HK-2 (cell line): ENCODE measurements at regions not wholly inside any gene's neighbourhood (a gene's known extent, or its start where the extent isn't known, plus 50 kb on each side); places are given as distances from the start of the nearest gene placed in this dataset.

Experiments used
- DNase-seq: peaks from one replicate; pipeline ENCODE4 v3.0.0-alpha.2; 2018; ENCODE audit not compliant: unreplicated experiment

- no peak for DNase-seq
Measured at GRCh38 chr15:46644501-46645481, 1010.0 kb downstream of the SQOR start.

- no peak for DNase-seq
Measured at GRCh38 chr15:46646490-46646889, 1011.7 kb downstream of the SQOR start.

GRCh38 chr15:46647046-46647445 is 1012.2 kb downstream of the SQOR start:
- DNase-seq, result no peak

- DNase-seq, result no peak
Measured at GRCh38 chr15:46652266-46652665, 1017.4 kb downstream of the SQOR start.

- DNase-seq, result no peak
Measured at GRCh38 chr15:46654993-46655392, 1020.2 kb downstream of the SQOR start.

GRCh38 chr15:46660096-46660842 is 1025.4 kb downstream of the SQOR start:
- DNase-seq, result no peak

GRCh38 chr15:46670258-46670657 is 1035.4 kb downstream of the SQOR start:
- no peak for DNase-seq

GRCh38 chr15:46671336-46671735 is 1036.5 kb downstream of the SQOR start:
- DNase-seq, result no peak

GRCh38 chr15:46672041-46672440 is 1037.2 kb downstream of the SQOR start:
- no peak for DNase-seq

GRCh38 chr15:46676233-46677206 is 1040.8 kb upstream of the SEMA6D start:
- DNase-seq, result no peak

- no peak for DNase-seq
Measured at GRCh38 chr15:46677491-46677890, 1039.8 kb upstream of the SEMA6D start.

GRCh38 chr15:46681901-46682300 is 1035.4 kb upstream of the SEMA6D start:
- no peak for DNase-seq

GRCh38 chr15:46682969-46683791 is 1034.1 kb upstream of the SEMA6D start:
- no peak for DNase-seq

GRCh38 chr15:46685096-46685495 is 1032.2 kb upstream of the SEMA6D start:
- DNase-seq, result no peak

GRCh38 chr15:46685681-46686080 is 1031.6 kb upstream of the SEMA6D start:
- no peak for DNase-seq

- DNase-seq, result no peak
Measured at GRCh38 chr15:46696281-46696680, 1021.0 kb upstream of the SEMA6D start.

- no peak for DNase-seq
Measured at GRCh38 chr15:46701346-46701745, 1016.0 kb upstream of the SEMA6D start.

- no peak for DNase-seq
Measured at GRCh38 chr15:46701896-46702295, 1015.4 kb upstream of the SEMA6D start.

- no peak for DNase-seq
Measured at GRCh38 chr15:46703020-46703861, 1014.1 kb upstream of the SEMA6D start.
